ENCODE measurements at regions not wholly inside any gene's neighbourhood (a gene's known extent, or its start where the extent isn't known, plus 50 kb on each side); places are given as distances from the start of the nearest gene placed in this dataset.

- DNase-seq, result no peak
These were observed 168.0 kb downstream of the SNX10 start for GRCh38 chr7:26459540-26460193.

GRCh38 chr7:26460351-26461085 is 168.9 kb downstream of the SNX10 start:
- no peak for DNase-seq

- no peak for DNase-seq
These were observed 169.9 kb downstream of the SNX10 start for GRCh38 chr7:26461518-26461917.

GRCh38 chr7:26466007-26466406 is 174.3 kb downstream of the SNX10 start:
- DNase-seq, result no peak

GRCh38 chr7:26467104-26467503 is 175.4 kb downstream of the SNX10 start:
- no peak for DNase-seq

GRCh38 chr7:26467541-26467940 is 175.9 kb downstream of the SNX10 start:
- DNase-seq, result no peak

GRCh38 chr7:26468625-26469024 is 177.0 kb downstream of the SNX10 start:
- no peak for DNase-seq

GRCh38 chr7:26469188-26469587 is 177.5 kb downstream of the SNX10 start:
- DNase-seq, result no peak

- no peak for DNase-seq
These were observed 179.0 kb downstream of the SNX10 start for GRCh38 chr7:26470691-26471090.

GRCh38 chr7:26471306-26472075 is 179.8 kb downstream of the SNX10 start:
- DNase-seq, result no peak

- DNase-seq, result no peak
These were observed 181.3 kb downstream of the SNX10 start for GRCh38 chr7:26472971-26473370.

GRCh38 chr7:26476271-26476670 is 184.6 kb downstream of the SNX10 start:
- DNase-seq, result no peak

GRCh38 chr7:26477381-26477990 is 185.8 kb downstream of the SNX10 start:
- no peak for DNase-seq

GRCh38 chr7:26478550-26478949 is 186.9 kb downstream of the SNX10 start:
- no peak for DNase-seq

- no peak for DNase-seq
These were observed 187.9 kb downstream of the SNX10 start for GRCh38 chr7:26479581-26479980.

GRCh38 chr7:26480156-26480555 is 188.5 kb downstream of the SNX10 start:
- no peak for DNase-seq

GRCh38 chr7:26482927-26483326 is 191.3 kb downstream of the SNX10 start:
- no peak for DNase-seq

- DNase-seq, result no peak
These were observed 192.2 kb downstream of the SNX10 start for GRCh38 chr7:26483843-26484242.

- no peak for DNase-seq
These were observed 193.8 kb downstream of the SNX10 start for GRCh38 chr7:26485367-26485934.

- DNase-seq, result no peak
These were observed 194.5 kb downstream of the SNX10 start for GRCh38 chr7:26486153-26486552.

- no peak for DNase-seq
These were observed 196.3 kb downstream of the SNX10 start for GRCh38 chr7:26487780-26488515.

- DNase-seq, result no peak
These were observed 197.7 kb downstream of the SNX10 start for GRCh38 chr7:26489391-26489790.
